G401 (cell line): ENCODE measurements at regions not wholly inside any gene's neighbourhood (a gene's known extent, or its start where the extent isn't known, plus 50 kb on each side); places are given as distances from the start of the nearest gene placed in this dataset.

Source experiments
- DNase-seq: peaks from one replicate; pipeline ENCODE4 v3.0.0-alpha.2; 2015; ENCODE audit warnings: low spot score
- in situ Hi-C: cut with HindIII; loops from 2 replicates; pipeline ENCODE4 v1.10.0; 2016; ENCODE audit warnings: low sequenced_read_pairs, mixed read lengths

- in situ Hi-C loops, result no loop called here
- no peak for DNase-seq
Observed at GRCh38 chr3:168330983-168331382, 235.3 kb upstream of the GOLIM4 start.

DNA sequence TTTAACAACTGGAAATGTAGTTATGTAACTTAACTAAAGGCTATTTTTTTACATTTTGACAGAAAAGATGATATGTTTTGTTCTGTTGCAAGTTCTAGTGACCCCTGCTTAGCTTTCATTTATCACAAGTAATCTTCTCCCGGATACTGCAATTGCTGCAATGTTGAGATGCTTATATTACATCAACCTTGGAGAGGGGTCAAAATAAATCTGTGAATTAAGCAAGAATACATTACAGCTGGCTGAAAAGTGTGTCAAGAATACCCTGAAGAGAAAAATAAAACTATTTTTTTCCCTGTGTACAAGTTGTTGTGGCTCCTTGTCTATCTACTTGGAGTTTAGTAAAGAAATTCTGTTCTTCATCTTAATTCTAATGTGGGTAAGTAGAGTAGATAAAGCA lies 232.1 kb upstream of the GOLIM4 start:
- in situ Hi-C loops, result no loop called here
- DNase-seq, result no peak

GRCh38 chr3:168325684-168326083 lies 230.0 kb upstream of the GOLIM4 start:
- DNase-seq, result no peak
- in situ Hi-C loops, result no loop called here

DNA sequence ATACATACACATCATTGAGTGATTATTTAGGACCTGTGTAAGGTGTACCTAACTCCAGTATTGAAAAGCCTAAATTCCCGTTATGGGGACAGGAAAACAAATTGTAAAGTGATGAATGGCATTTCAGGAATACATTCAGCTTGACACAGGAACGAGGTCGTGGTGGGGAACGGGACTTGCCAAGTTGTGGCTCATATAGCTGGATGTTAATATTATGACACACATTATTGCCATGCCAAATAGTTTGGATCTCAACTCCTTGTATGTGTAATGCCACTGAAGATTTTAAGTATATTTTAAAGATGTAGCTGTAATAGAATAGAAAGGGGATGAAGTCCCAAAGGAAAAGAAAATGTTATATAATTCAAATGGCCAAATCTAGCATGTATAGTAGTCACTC lies 227.2 kb upstream of the GOLIM4 start:
- in situ Hi-C loops, result no loop called here
- no peak for DNase-seq

DNA sequence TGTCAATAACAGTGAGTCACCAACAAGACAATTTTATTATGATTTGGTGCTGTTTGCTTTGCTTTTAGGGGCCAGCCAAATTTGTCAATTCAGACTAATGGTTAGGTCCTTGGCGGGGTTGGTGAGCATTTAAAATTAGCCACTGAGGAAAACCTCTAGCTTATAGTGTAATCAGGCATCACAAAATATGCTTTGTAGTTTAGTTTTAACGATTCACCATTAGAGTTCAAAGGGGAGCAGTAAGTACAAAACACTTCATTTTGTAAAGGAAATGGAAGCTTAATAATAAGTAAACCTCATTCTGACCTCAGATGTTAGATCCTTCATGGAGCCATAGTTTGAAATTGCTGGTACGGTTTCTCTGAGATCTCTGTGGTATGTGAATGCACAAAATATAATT lies 218.4 kb upstream of the GOLIM4 start:
- in situ Hi-C loops, result no loop called here

GRCh38 chr3:168312984-168313383 lies 217.3 kb upstream of the GOLIM4 start:
- in situ Hi-C loops, result no loop called here
- DNase-seq, result no peak

More for the DNA sequence above, 218.4 kb upstream of the GOLIM4 start:
- no peak for DNase-seq

DNA sequence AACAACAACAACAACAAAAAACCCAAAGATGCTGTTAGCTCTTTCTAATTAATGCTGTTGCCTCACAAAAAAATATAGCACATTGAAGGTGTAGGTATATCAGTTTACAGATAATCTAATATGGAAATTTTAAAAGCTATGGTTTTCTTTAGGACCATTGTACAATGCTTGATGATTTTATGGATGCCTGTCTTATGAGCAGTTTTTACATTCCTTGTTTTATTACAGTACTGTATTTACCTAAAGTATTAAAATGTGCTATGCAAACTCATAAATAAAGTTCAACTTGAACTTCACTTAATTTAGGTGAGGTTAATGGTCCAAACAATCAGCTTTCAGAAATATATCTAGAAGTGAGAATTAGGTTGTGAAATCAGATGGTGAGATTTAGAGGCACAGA lies 212.2 kb upstream of the GOLIM4 start:
- no peak for DNase-seq
- in situ Hi-C loops, result no loop called here

- no peak for DNase-seq
- in situ Hi-C loops, result no loop called here
Observed at GRCh38 chr3:168295027-168295426, 199.3 kb upstream of the GOLIM4 start.

DNA sequence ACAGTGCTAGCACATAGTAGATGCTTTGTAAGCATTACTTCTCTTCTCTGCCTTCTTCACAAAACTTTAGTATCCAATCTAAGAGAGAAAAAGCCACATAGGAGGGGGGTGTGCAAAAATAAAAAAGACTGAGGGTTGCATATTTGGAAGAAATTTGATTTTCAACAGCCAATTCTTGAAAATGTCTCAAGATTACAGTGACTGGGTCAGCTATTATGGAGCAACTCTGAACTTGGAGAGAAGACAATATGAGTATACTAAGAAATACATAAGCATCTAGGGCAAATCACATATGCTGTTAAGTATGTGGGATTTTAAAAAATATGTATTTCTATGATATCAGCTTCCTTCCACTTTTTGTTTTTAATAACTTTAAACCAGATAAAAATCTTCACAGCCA lies 196.6 kb upstream of the GOLIM4 start:
- no peak for DNase-seq
- in situ Hi-C loops, result no loop called here

- in situ Hi-C loops, result no loop called here
- DNase-seq, result no peak
Observed at GRCh38 chr3:168289471-168290008, 193.8 kb upstream of the GOLIM4 start.

DNA sequence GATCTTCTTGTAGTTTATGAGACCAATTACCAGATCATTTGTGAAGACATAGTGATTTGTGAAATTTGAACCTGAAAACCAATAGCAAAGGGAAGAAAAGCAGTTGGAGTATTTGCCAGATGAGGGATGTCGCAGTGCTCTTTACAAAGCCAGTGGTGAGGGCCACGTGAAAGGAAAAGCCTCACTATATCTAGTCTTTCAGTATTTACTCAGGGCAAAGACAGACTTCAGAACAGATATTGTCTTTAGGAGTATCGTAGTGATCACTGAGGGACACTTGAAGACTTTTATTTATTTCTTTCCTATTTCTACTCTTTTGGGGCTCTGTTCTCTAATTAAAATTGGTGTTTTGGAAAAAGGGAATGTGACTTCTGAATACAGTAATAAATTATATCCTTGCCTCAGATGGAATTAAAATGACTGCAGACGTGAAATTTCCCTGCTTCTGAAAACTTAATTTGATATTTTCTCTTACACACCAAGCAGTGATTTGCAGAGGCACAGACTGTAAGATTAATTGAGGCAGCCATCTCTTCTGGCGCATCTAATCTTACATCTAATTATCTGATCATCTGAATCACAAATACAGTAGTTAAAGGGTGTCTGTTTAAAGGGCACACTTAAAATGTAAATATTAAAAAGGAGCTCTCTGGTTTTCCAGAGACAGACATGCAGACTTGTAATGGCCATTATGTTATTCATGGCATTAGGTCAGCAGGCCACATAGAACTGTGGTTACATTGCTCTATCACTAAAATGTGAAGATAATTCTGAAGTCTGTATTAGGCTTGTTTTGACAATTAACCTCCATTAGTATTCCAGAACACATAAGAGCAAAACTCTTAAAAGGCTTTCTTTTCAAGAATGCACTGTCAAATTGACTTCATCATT lies 193.0 kb upstream of the GOLIM4 start:
- in situ Hi-C loops, result no loop called here
- no peak for DNase-seq

GRCh38 chr3:168285506-168285905 lies 189.8 kb upstream of the GOLIM4 start:
- in situ Hi-C loops, result no loop called here
- no peak for DNase-seq

GRCh38 chr3:168284728-168285127 lies 189.0 kb upstream of the GOLIM4 start:
- in situ Hi-C loops, result no loop called here
- DNase-seq, result no peak

- in situ Hi-C loops, result no loop called here
- DNase-seq, result no peak
Observed at GRCh38 chr3:168275662-168276061, 179.9 kb upstream of the GOLIM4 start.

DNA sequence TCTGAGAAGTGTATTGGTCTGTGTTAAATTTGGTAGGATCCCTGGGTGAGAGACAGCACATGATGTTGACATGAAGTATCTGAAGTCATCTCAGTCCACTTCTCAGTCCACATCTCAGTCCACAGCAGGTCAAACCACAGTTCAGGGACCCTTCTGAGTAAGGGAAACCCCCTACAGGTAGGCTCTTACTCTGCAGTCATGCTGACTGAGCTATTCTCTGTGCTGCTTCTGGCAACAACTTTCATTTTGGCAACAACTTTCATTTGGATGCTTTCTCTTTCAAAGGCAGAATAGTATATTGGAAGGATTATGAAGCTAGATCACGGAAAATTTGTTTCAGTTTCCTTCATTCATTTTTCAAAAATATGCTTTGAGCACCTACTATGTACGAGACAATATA lies 178.2 kb upstream of the GOLIM4 start:
- in situ Hi-C loops, result no loop called here
- DNase-seq, result no peak

DNA sequence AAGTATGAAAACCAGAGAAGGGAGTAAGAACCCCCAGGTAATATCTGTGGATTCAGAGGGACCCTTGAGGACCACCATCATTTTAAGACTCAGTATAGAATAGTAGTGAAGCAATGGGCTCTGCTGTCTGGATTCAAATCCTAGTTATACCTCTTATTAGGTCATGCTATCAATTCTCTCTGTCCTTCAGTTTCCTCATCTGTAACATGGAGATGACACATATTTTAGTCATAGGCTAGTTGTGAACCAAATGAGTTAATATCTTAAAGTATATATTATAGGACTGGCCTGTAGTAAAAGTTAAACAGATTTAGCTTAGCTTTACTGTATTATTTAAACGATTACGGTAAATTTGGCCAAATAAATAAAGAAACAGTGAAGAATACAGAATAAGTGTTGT lies 177.3 kb upstream of the GOLIM4 start:
- in situ Hi-C loops, result no loop called here
- DNase-seq, result no peak

- in situ Hi-C loops, result no loop called here
- no peak for DNase-seq
Observed at GRCh38 chr3:168272343-168272985, 176.7 kb upstream of the GOLIM4 start.

GRCh38 chr3:168271932-168272331 lies 176.2 kb upstream of the GOLIM4 start:
- DNase-seq, result no peak
- in situ Hi-C loops, result no loop called here

DNA sequence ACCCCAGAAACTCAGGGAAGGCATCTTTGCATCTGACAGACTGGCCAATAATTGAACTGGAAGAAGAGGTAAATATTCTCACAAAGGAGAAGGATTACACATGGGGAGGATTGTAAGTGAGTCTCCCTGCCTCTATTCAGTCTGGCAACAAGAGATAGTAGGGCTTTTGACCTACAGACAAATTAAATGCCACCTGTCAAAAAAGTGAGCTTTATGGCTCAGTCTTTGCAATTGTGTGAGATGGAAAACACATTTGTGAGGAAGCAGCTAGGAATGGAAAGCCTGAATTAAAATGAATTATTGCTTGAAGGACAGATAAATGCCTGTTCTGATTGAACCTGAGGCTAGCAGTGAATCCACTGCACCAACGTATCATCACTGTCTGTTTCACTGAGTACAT lies 173.3 kb upstream of the GOLIM4 start:
- in situ Hi-C loops, result no loop called here
- DNase-seq, result no peak

GRCh38 chr3:168267179-168267578 lies 171.5 kb upstream of the GOLIM4 start:
- in situ Hi-C loops, result no loop called here
- DNase-seq, result no peak

GRCh38 chr3:168266335-168266734 lies 170.6 kb upstream of the GOLIM4 start:
- no peak for DNase-seq
- in situ Hi-C loops, result no loop called here
